ENCODE measurements at regions not wholly inside any gene's neighbourhood (a gene's known extent, or its start where the extent isn't known, plus 50 kb on each side); places are given as distances from the start of the nearest gene placed in this dataset.

DNA sequence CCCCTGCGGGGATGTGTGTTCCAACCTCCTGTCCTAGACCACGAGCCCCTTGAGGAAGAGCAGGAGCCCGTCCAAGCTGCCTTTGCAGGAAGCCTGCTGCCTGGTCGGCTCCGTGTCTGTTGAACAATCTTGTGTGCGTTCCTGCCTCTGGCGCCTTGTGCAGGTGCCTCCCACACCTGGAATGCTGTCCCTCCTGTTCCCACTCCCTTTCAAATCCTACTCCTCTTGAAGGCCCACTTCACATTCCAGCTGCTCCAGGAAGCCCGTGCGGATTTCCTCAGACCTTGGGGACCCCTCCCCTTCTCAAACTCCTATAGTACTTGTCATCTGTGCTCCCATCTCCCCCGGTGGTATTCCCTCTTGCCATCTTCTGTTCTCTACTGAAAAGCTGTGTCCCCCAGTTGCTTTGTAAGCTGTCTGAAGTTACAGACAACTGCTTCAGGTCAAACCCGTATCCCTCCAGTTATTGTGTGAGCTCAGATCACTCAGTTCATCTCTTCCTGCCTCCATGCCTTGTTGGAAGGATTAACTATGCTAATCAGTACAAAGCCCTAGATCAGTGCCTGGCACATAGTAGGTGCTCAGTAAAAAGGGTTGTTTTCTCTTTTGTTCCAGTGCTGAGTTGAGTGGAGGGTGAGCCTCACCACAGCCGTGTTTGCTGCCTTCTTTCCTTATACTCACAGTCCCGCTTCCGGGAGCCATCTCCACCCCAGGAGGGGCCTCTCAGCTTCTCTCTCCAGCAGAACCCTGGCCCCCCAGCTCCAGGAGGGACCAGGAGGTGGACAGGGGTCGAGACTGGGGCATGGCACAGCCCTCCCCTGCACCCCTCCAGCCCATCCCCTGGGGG, 241.8 kb upstream of the CIBAR2 start:
- Histone ChIP-seq H3K27ac (no peak overlapping the region), H3K4me1 (ENCODE audit: control insufficient read depth in 1 of 2, insufficient read depth in 1 of 2, low read depth in 1 of 2, low read length in 1 of 2) (no peaks in the 10 kb centered on the region), H3K27me3 (peaks cover 20% of the 10 kb centered on the region), H3K9me3 (no peaks in the 10 kb centered on the region), H3K36me3 (no peaks in the 10 kb centered on the region), H3K4me3 (ENCODE audit: low read depth in 1 of 2, low read length in 1 of 2) (no peak overlapping the region)
- TF ChIP-seq, protein P1, sequence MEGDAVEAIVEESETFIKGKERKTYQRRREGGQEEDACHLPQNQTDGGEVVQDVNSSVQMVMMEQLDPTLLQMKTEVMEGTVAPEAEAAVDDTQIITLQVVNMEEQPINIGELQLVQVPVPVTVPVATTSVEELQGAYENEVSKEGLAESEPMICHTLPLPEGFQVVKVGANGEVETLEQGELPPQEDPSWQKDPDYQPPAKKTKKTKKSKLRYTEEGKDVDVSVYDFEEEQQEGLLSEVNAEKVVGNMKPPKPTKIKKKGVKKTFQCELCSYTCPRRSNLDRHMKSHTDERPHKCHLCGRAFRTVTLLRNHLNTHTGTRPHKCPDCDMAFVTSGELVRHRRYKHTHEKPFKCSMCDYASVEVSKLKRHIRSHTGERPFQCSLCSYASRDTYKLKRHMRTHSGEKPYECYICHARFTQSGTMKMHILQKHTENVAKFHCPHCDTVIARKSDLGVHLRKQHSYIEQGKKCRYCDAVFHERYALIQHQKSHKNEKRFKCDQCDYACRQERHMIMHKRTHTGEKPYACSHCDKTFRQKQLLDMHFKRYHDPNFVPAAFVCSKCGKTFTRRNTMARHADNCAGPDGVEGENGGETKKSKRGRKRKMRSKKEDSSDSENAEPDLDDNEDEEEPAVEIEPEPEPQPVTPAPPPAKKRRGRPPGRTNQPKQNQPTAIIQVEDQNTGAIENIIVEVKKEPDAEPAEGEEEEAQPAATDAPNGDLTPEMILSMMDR (IDR thresholded peaks at IDR 0.05): no peak

DNA sequence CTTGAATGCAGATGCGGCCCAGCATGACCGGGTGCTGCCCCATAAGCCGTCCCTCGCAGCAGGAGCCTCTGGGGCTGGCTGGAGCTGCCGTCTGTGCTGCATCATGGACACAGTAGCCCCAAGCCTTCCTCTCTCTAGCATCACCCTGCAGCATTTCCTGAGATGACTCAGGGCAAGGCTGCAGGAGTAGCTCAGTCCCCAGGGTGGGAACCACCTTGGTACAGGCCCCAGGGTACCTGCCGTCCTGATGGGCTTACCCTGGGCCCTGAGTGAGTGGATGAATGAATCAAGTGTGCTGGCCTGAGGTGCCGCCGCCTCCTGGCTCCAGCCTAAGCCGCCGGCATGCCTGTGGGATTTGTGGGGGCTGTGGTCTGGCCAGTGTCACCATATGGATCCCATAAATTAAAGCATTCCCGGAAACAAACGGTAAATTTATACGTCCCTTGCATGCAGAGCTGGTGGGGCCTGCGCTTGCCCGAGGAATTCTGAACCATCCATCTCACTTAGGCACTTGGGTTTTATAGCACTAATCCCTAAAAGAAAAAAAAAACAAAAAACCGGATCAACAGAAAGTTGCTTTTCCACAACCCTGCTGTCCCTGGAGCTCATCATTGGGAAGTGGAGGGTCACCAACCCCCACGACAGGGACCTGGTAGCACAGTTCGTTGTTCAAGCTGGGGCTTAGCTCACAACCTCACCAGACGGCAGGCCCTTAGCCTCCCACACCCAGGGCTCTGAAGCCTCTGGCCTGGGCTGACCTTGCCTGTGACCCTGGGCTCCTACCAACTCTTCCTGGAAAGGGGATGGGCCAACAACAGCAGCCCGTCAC, 242.6 kb upstream of the CIBAR2 start:
- TF ChIP-seq, protein P1 (IDR thresholded peaks at IDR 0.05): no peak
- Histone ChIP-seq H3K27me3 (peaks cover 20% of the 10 kb centered on the region), H3K4me3 (ENCODE audit: low read depth in 1 of 2, low read length in 1 of 2) (no peak overlapping the region), H3K9me3 (no peaks in the 10 kb centered on the region), H3K27ac (no peak overlapping the region), H3K36me3 (no peaks in the 10 kb centered on the region), H3K4me1 (ENCODE audit: control insufficient read depth in 1 of 2, insufficient read depth in 1 of 2, low read depth in 1 of 2, low read length in 1 of 2) (no peaks in the 10 kb centered on the region)

DNA sequence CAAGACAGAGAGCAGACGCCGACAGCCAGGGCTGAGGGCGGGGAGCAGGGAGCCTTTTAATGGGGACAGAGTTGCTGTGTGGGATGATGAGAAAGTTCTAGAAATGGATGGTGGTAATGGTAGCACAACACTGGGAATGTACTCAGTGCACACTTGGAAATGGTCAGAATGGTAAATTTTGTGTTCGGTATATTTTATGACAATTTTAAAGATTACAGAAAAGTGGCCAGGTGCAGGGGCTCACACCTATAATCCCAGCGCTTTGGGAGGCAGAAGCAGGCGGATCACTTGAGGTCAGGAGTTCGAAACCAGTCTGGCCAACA, 243.2 kb upstream of the CIBAR2 start:
- Histone ChIP-seq H3K9me3 (no peaks in the 10 kb centered on the region), H3K36me3 (no peaks in the 10 kb centered on the region), H3K27me3 (peaks cover 20% of the 10 kb centered on the region), H3K4me1 (ENCODE audit: control insufficient read depth in 1 of 2, insufficient read depth in 1 of 2, low read depth in 1 of 2, low read length in 1 of 2) (no peaks in the 10 kb centered on the region), H3K27ac (no peak overlapping the region), H3K4me3 (ENCODE audit: low read depth in 1 of 2, low read length in 1 of 2) (no peak overlapping the region)
- TF ChIP-seq, protein P1 (IDR thresholded peaks at IDR 0.05): no peak

DNA sequence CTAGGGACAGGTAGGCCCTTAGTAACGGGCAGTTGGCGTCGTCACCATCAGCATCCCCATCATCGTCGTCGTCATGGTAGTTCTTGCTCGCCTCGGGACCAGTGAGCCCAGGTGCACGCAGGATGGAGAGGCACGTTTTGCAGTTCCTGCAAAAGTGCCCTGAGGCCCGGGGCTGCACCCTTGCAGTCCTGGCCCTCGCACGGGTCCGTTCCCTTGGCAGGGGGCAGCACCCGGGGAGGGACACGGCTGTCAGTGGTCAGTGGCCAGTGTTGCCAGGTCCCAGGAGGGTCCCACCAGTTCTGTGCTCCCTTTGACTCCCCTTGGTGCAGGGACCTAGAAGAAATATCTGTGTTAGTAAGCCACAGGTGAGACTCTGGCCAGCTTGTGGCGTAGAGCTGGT, 243.9 kb upstream of the CIBAR2 start:
- TF ChIP-seq, protein P1 (IDR thresholded peaks at IDR 0.05): no peak

DNA sequence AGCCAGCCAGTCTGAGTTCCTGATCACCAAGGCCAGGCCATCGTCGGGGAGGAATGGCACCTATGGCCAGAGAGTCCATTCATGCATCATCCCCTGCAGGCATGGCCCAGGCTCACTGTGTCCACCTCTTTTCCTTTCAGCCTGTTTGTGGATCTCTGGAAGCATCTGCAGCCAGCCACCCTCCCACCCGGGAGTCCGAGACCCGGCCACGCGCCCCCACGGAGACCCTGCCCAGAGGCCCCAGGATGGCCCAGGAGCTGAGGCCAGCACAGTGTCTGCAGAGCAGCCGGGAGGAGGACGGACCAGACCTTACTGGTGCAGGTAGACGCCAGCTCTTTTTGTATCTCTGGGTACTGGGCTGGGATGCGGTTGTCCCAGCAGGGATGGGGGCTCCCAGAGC, 245.1 kb upstream of the CIBAR2 start:
- no peaks in the 10 kb centered on the region for H3K36me3 ChIP-seq
- H3K9me3 ChIP-seq: no peaks in the 10 kb centered on the region
- H3K4me1 ChIP-seq (ENCODE audit: control insufficient read depth in 1 of 2, insufficient read depth in 1 of 2, low read depth in 1 of 2, low read length in 1 of 2): no peaks in the 10 kb centered on the region
- H3K4me3 ChIP-seq (ENCODE audit: low read depth in 1 of 2, low read length in 1 of 2): no peak overlapping the region
- peaks cover 20% of the 10 kb centered on the region for H3K27me3 ChIP-seq
- no peak overlapping the region for H3K27ac ChIP-seq
- TF ChIP-seq, protein P1 (IDR thresholded peaks at IDR 0.05): no peak

More for the DNA sequence above, 243.9 kb upstream of the CIBAR2 start:
- Histone ChIP-seq H3K27me3 (peaks cover 20% of the 10 kb centered on the region), H3K4me1 (ENCODE audit: control insufficient read depth in 1 of 2, insufficient read depth in 1 of 2, low read depth in 1 of 2, low read length in 1 of 2) (no peaks in the 10 kb centered on the region), H3K36me3 (no peaks in the 10 kb centered on the region), H3K4me3 (ENCODE audit: low read depth in 1 of 2, low read length in 1 of 2) (no peak overlapping the region), H3K27ac (no peak overlapping the region), H3K9me3 (no peaks in the 10 kb centered on the region)
